ENCODE measurements at regions not wholly inside any gene's neighbourhood (a gene's known extent, or its start where the extent isn't known, plus 50 kb on each side); places are given as distances from the start of the nearest gene placed in this dataset.

GRCh38 chr9:134558124-134558905 lies 83.3 kb upstream of the COL5A1 start:
- POLR2A ChIA-PET = no interaction called here
- peaks cover 2% of the 10 kb centered on the region for H3K9me3 ChIP-seq (ENCODE audit: control insufficient read depth, insufficient read depth, low read length)
- DNase-seq (ENCODE audit: low read depth, low spot score) = no peak
- H3K27me3 ChIP-seq (ENCODE audit: control insufficient read depth, insufficient read depth, low read length) = no peaks in the 10 kb centered on the region
- CTCF ChIA-PET = no interaction called here
- H3K27ac ChIP-seq (ENCODE audit: low read depth, low read length) = no peak overlapping the region
- no peak overlapping the region for H3K4me3 ChIP-seq (ENCODE audit: low read depth, low read length)
- TF ChIP-seq CTCF (IDR thresholded peaks at IDR 0.05; ENCODE audit: low read depth, low read length) = no peak

- Histone ChIP-seq H3K27me3 (ENCODE audit: control insufficient read depth, insufficient read depth, low read length) (no peaks in the 10 kb centered on the region), H3K4me3 (ENCODE audit: low read depth, low read length) (no peak overlapping the region), H3K27ac (ENCODE audit: low read depth, low read length) (no peak overlapping the region), H3K9me3 (ENCODE audit: control insufficient read depth, insufficient read depth, low read length) (peaks cover 6% of the 10 kb centered on the region)
- TF ChIP-seq CTCF (IDR thresholded peaks at IDR 0.05; ENCODE audit: low read depth, low read length) = no peak
- ChIA-PET POLR2A (no interaction called here), CTCF (no interaction called here)
- DNase-seq (ENCODE audit: low read depth, low spot score) = no peak
These were observed 82.6 kb upstream of the COL5A1 start for GRCh38 chr9:134559013-134559412.

GRCh38 chr9:134560206-134560605 lies 81.4 kb upstream of the COL5A1 start:
- no peak overlapping the region for H3K4me3 ChIP-seq (ENCODE audit: low read depth, low read length)
- POLR2A ChIA-PET = no interaction called here
- no peak for TF ChIP-seq CTCF (IDR thresholded peaks at IDR 0.05; ENCODE audit: low read depth, low read length)
- peaks cover 6% of the 10 kb centered on the region for H3K9me3 ChIP-seq (ENCODE audit: control insufficient read depth, insufficient read depth, low read length)
- DNase-seq (ENCODE audit: low read depth, low spot score) = no peak
- CTCF ChIA-PET = no interaction called here
- no peaks in the 10 kb centered on the region for H3K27me3 ChIP-seq (ENCODE audit: control insufficient read depth, insufficient read depth, low read length)
- H3K27ac ChIP-seq (ENCODE audit: low read depth, low read length) = no peak overlapping the region

- no peak overlapping the region for H3K27ac ChIP-seq (ENCODE audit: low read depth, low read length)
- no peak for DNase-seq (ENCODE audit: low read depth, low spot score)
- no peak overlapping the region for H3K4me3 ChIP-seq (ENCODE audit: low read depth, low read length)
- POLR2A ChIA-PET = no interaction called here
- no peaks in the 10 kb centered on the region for H3K27me3 ChIP-seq (ENCODE audit: control insufficient read depth, insufficient read depth, low read length)
- H3K9me3 ChIP-seq (ENCODE audit: control insufficient read depth, insufficient read depth, low read length) = peaks cover 6% of the 10 kb centered on the region
- no peak for TF ChIP-seq CTCF (IDR thresholded peaks at IDR 0.05; ENCODE audit: low read depth, low read length)
- CTCF ChIA-PET = no interaction called here
These were observed 80.9 kb upstream of the COL5A1 start for GRCh38 chr9:134560654-134561053.

- POLR2A ChIA-PET = interaction anchor here (0.6 kb wide), 1 partner anchor 108 kb away, joined by 3 read pairs; no protein-coding TSS in a partner anchor
- H3K27ac ChIP-seq (ENCODE audit: low read depth, low read length) = no peak overlapping the region
- CTCF ChIA-PET = interaction anchor here (0.6 kb wide), 1 partner anchor 1456 kb away, joined by 4 read pairs; no protein-coding TSS in a partner anchor
- no peaks in the 10 kb centered on the region for H3K27me3 ChIP-seq (ENCODE audit: control insufficient read depth, insufficient read depth, low read length)
- H3K4me3 ChIP-seq (ENCODE audit: low read depth, low read length) = no peak overlapping the region
- peaks cover 12% of the 10 kb centered on the region for H3K9me3 ChIP-seq (ENCODE audit: control insufficient read depth, insufficient read depth, low read length)
- DNase-seq (ENCODE audit: low read depth, low spot score) = no peak
- no peak for TF ChIP-seq CTCF (IDR thresholded peaks at IDR 0.05; ENCODE audit: low read depth, low read length)
These were observed 80.0 kb upstream of the COL5A1 start for GRCh38 chr9:134561427-134562145.

All from AG04450 (cell line).